Mammary epithelial cell (primary cell): ENCODE measurements at regions not wholly inside any gene's neighbourhood (a gene's known extent, or its start where the extent isn't known, plus 50 kb on each side); places are given as distances from the start of the nearest gene placed in this dataset.

Experiments used
- EZH2 ChIP-seq: IDR thresholded peaks from 2 replicates; pipeline ENCODE4 v1.6.1; 2012; ENCODE audit warnings: low read length, inconsistent platforms, borderline replicate concordance
- TF ChIP-seq, protein P1 (sequence below), 2 donors: IDR thresholded peaks in 1 of 2; conservative IDR thresholded peaks in 1 of 2; 2 replicates each; pipeline ENCODE4 v1.5.1; 2011 to 2012; ENCODE audit warnings: inconsistent platforms in 2 of 2, low read length in 2 of 2, mild to moderate bottlenecking in 2 of 2, control low read depth in 1 of 2, low read depth in 1 of 2; ENCODE audit not compliant: insufficient read depth in 1 of 2; ENCODE audit errors: extremely low read depth in 1 of 2

DNA sequence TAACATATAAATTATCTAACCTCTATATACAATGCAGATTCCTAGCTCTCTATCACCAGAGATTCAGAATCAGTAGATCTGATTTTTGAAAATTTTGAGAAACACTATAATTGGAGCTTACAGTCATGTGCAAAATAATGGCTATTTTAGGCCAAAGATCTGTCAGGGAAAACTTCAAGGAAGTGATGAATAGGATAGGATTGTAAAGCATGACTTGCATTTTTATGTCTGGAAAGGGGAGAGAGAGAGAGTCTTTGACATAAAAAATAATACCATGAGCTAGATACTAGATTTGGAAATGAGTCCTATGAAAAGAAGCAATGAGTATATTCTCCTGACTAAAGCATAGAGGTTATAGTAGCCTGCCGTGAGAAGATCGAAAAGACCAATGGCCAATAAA lies 181.1 kb downstream of the SDHAF3 start:
- TF ChIP-seq, protein P1, sequence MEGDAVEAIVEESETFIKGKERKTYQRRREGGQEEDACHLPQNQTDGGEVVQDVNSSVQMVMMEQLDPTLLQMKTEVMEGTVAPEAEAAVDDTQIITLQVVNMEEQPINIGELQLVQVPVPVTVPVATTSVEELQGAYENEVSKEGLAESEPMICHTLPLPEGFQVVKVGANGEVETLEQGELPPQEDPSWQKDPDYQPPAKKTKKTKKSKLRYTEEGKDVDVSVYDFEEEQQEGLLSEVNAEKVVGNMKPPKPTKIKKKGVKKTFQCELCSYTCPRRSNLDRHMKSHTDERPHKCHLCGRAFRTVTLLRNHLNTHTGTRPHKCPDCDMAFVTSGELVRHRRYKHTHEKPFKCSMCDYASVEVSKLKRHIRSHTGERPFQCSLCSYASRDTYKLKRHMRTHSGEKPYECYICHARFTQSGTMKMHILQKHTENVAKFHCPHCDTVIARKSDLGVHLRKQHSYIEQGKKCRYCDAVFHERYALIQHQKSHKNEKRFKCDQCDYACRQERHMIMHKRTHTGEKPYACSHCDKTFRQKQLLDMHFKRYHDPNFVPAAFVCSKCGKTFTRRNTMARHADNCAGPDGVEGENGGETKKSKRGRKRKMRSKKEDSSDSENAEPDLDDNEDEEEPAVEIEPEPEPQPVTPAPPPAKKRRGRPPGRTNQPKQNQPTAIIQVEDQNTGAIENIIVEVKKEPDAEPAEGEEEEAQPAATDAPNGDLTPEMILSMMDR (conservative IDR thresholded peaks at IDR 0.05 in 1 of 2, IDR thresholded peaks at IDR 0.05 in 1 of 2; ENCODE audit: extremely low read depth in 1 of 2, insufficient read depth in 1 of 2, low read depth in 1 of 2, low read length in 2 of 2) = no peak
- no peak for TF ChIP-seq EZH2
